Ishikawa (cell line): ENCODE measurements at regions not wholly inside any gene's neighbourhood (a gene's known extent, or its start where the extent isn't known, plus 50 kb on each side); places are given as distances from the start of the nearest gene placed in this dataset.

Experiments
- CEBPB ChIP-seq: IDR thresholded peaks from 2 replicates; pipeline ENCODE4 v1.6.1; 2012
- EGR1 ChIP-seq: IDR thresholded peaks from 2 replicates; pipeline ENCODE4 v1.6.1; 2012
- EP300 ChIP-seq: IDR thresholded peaks from 2 replicates; pipeline ENCODE4 v1.6.1; 2012; ENCODE audit warnings: borderline replicate concordance
- MAX ChIP-seq: IDR thresholded peaks from 2 replicates; pipeline ENCODE4 v1.6.1; 2012
- RAD21 ChIP-seq: IDR thresholded peaks from 2 replicates; pipeline ENCODE4 v1.6.1; 2012; ENCODE audit warnings: low read depth
- REST ChIP-seq: IDR thresholded peaks from 2 replicates; pipeline ENCODE4 v1.6.1; 2012; ENCODE audit warnings: low read depth, mild to moderate bottlenecking
- TCF12 ChIP-seq: IDR thresholded peaks from 2 replicates; pipeline ENCODE4 v1.6.1; 2012; ENCODE audit warnings: low read depth
- USF1 ChIP-seq: IDR thresholded peaks from 2 replicates; pipeline ENCODE4 v1.6.1; 2012
- ZBTB7A ChIP-seq: IDR thresholded peaks from 2 replicates; pipeline ENCODE4 v1.6.1; 2012; ENCODE audit warnings: low read depth

- no peak for TF ChIP-seq ZBTB7A
- no peak for TF ChIP-seq EP300
- no peak for TF ChIP-seq RAD21
- no peak for TF ChIP-seq MAX
- no peak for TF ChIP-seq USF1
- no peak for TF ChIP-seq REST
- no peak for TF ChIP-seq CEBPB
- no peak for TF ChIP-seq EGR1
- TF ChIP-seq TCF12: no peak
These were observed 267.9 kb downstream of the ZNF326 start for GRCh38 chr1:90262791-90263190.
